Endothelial cell (in vitro differentiated cells): ENCODE measurements at regions not wholly inside any gene's neighbourhood (a gene's known extent, or its start where the extent isn't known, plus 50 kb on each side); places are given as distances from the start of the nearest gene placed in this dataset.

ENCODE experiments used
- DNase-seq: peaks from one replicate; pipeline ENCODE4 v3.0.0; 2021; ENCODE audit warnings: low spot score
- H3K27ac Mint-ChIP-seq: one replicate; pipeline ENCODE4 v1.8.0; 2021; ENCODE audit warnings: mixed read lengths, inconsistent platforms; ENCODE audit not compliant: unreplicated experiment
- H3K27me3 Mint-ChIP-seq: one replicate; pipeline ENCODE4 v1.8.0; 2021; ENCODE audit warnings: mild to moderate bottlenecking, moderate library complexity, mixed read lengths, inconsistent platforms; ENCODE audit not compliant: unreplicated experiment
- H3K36me3 Mint-ChIP-seq: one replicate; pipeline ENCODE4 v1.8.0; 2021; ENCODE audit warnings: mild to moderate bottlenecking, low read depth, mixed read lengths, inconsistent platforms; ENCODE audit not compliant: unreplicated experiment
- H3K4me1 Mint-ChIP-seq: one replicate; pipeline ENCODE4 v1.8.0; 2021; ENCODE audit warnings: mild to moderate bottlenecking, mixed read lengths, inconsistent platforms; ENCODE audit not compliant: unreplicated experiment
- H3K4me3 Mint-ChIP-seq: one replicate; pipeline ENCODE4 v1.8.0; 2021; ENCODE audit warnings: mild to moderate bottlenecking, mixed read lengths, inconsistent platforms; ENCODE audit not compliant: unreplicated experiment
- H3K9me3 Mint-ChIP-seq: one replicate; pipeline ENCODE4 v1.8.0; 2021; ENCODE audit warnings: mixed read lengths, inconsistent platforms; ENCODE audit not compliant: unreplicated experiment
- TF ChIP-seq, protein P1 (sequence below): fragments of 200-600 bp; sonication (generic); IDR thresholded peaks from one replicate; pipeline ENCODE4 v1.5.0; 2021; ENCODE audit warnings: antibody characterized with exemption; ENCODE audit not compliant: unreplicated experiment

DNA sequence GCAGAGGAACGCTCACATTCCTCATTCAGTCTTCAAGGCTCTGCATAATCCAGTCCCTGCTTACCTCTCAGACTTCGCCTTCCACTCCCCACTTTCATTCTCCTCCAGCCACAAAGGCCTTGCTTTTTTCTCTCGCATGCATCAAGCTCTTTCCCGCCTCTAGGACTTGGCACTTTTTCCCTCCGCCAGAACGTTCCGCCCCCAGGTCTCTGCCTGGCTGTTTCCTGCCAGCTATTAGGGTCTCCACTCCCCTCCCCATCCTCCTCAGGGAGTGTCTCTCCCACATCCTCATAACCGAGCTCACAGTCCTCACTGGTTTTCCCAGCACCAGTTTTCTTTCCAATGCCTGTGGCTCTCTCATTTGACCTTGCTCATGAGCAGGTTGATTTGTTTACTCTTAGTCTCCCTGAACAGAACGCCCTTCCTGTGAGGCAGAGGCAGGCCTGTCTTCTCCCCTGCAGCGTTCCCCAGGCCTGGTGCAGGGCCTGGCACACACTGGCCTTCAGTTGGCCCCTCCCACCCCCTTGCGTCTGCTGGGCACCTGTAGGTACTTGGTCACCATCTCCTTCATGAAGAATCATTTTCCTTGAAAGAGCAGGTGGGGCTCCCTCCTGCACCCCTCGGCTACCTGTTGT, 75.2 kb downstream of the RTL6 start:
- Mint-ChIP-seq H3K4me1 (peaks cover 6% of the 10 kb centered on the region), H3K27ac (no peak overlapping the region), H3K9me3 (no peaks in the 10 kb centered on the region), H3K36me3 (no peaks in the 10 kb centered on the region), H3K4me3 (no peak overlapping the region), H3K27me3 (peaks cover 6% of the 10 kb centered on the region)
- TF ChIP-seq, protein P1, sequence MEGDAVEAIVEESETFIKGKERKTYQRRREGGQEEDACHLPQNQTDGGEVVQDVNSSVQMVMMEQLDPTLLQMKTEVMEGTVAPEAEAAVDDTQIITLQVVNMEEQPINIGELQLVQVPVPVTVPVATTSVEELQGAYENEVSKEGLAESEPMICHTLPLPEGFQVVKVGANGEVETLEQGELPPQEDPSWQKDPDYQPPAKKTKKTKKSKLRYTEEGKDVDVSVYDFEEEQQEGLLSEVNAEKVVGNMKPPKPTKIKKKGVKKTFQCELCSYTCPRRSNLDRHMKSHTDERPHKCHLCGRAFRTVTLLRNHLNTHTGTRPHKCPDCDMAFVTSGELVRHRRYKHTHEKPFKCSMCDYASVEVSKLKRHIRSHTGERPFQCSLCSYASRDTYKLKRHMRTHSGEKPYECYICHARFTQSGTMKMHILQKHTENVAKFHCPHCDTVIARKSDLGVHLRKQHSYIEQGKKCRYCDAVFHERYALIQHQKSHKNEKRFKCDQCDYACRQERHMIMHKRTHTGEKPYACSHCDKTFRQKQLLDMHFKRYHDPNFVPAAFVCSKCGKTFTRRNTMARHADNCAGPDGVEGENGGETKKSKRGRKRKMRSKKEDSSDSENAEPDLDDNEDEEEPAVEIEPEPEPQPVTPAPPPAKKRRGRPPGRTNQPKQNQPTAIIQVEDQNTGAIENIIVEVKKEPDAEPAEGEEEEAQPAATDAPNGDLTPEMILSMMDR = no peak
- no peak for DNase-seq

DNA sequence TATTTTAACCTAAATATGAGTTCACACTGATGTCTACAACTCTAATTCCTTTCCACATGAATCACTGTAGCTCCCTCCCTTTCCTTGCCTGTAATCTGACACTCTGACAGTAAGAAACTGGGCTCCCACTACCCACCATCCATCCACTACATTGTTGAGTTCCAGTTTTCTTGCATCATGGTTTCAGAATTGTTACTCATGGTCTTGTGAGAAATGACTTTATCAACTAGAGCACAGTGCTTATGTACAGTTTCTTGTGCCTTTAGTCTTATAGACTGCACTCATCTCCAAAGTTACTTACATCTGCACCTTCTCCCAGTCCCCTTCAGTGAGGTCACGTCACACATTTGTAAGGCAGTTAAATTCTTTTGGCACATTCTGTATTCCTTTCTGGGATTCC, 78.6 kb downstream of the RTL6 start:
- Mint-ChIP-seq H3K4me1 (peaks cover 6% of the 10 kb centered on the region), H3K9me3 (no peaks in the 10 kb centered on the region), H3K27ac (no peak overlapping the region), H3K4me3 (no peak overlapping the region), H3K36me3 (no peaks in the 10 kb centered on the region), H3K27me3 (peaks cover 3% of the 10 kb centered on the region)
- no peak for DNase-seq
- TF ChIP-seq, protein P1 = no peak

DNA sequence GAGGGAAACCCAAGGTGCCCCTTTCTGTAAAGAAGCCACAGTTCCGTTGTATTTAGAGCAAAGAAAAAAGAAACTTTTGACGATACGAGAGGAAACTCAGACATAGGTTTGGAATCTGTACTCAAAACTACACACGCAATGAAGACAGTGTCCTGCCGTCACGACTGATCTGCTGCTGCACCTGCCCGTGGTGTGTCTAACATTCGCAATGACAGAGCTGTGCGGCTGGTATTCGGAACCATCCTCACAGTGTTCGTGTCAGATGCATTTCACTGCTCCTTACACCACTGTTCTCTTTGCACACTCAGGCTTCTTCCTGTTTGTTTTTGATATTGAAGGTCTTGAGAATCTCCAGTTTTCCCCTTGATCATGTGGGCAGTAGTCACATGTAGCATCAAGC, 84.8 kb downstream of the RTL6 start:
- Mint-ChIP-seq H3K4me1 (no peaks in the 10 kb centered on the region), H3K36me3 (no peaks in the 10 kb centered on the region), H3K4me3 (no peak overlapping the region), H3K27ac (no peak overlapping the region), H3K9me3 (no peaks in the 10 kb centered on the region), H3K27me3 (peaks cover 7% of the 10 kb centered on the region)
- no peak for DNase-seq
- TF ChIP-seq, protein P1 = no peak

DNA sequence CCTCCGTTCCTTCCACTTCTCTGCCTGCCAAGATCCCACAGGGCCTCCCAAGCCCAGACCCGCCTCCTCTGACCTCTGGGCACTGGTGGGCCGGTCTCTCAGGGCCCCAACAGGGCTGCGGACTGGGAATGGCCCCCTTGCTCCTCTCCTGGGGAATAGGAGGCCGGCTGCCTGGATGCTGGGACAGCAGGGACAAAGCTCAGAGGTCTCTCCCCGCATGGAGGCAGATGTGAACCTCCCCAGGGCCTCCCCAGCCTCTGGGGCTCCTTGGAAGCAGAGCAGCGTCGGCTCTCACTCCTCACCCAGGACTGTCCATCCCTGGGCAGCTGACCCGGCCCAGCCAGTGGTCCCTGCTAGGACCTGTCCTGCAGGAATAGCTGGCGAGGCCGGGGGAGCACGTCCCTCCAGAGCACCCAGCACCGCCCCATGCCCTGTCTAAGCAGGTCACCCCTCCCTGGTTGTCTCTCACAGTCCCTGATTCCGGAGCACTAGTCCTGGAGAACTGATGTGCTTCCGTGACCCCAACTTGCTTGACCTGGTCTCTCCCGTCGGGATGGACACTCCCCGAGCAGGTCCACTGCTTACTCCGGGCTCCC, 85.8 kb downstream of the RTL6 start:
- no peak for DNase-seq
- Mint-ChIP-seq H3K4me1 (no peaks in the 10 kb centered on the region), H3K27me3 (peaks cover 7% of the 10 kb centered on the region), H3K27ac (no peak overlapping the region), H3K9me3 (no peaks in the 10 kb centered on the region), H3K4me3 (no peak overlapping the region), H3K36me3 (no peaks in the 10 kb centered on the region)
- TF ChIP-seq, protein P1 = no peak
